HL-60 (cell line): ENCODE measurements at regions not wholly inside any gene's neighbourhood (a gene's known extent, or its start where the extent isn't known, plus 50 kb on each side); places are given as distances from the start of the nearest gene placed in this dataset.

Experiments
- GABPA ChIP-seq: IDR thresholded peaks from 2 replicates; pipeline ENCODE4 v1.6.1; 2012; ENCODE audit warnings: low read depth
- POLR2AphosphoS5 ChIP-seq: IDR thresholded peaks from 2 replicates; pipeline ENCODE4 v1.6.1; 2012; ENCODE audit warnings: low read depth
- TF ChIP-seq, protein P1 (sequence below): IDR thresholded peaks from one replicate; pipeline ENCODE4 v1.5.1; 2011; ENCODE audit warnings: low read length, control low read depth, inconsistent platforms; ENCODE audit not compliant: insufficient read depth

DNA sequence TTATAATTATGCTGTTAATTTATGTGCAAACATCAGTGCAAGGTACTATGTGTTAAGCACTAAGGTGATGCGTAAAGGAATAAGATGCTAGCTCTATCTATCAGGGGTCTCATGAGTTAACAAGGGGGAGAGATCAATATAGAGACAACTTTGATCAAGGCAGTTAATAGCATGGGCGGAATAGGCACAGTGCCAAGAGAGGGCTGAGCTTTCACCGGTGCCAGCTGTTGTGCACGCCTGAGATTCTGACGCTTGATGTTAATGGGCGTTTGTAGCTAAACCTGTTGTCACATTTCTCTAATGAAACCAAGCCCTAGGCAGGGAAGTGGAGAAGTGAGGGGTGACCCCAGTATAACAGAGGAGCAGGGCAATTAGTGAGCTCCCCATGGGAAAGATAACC, 86.0 kb upstream of the NMU start:
- TF ChIP-seq, protein P1, sequence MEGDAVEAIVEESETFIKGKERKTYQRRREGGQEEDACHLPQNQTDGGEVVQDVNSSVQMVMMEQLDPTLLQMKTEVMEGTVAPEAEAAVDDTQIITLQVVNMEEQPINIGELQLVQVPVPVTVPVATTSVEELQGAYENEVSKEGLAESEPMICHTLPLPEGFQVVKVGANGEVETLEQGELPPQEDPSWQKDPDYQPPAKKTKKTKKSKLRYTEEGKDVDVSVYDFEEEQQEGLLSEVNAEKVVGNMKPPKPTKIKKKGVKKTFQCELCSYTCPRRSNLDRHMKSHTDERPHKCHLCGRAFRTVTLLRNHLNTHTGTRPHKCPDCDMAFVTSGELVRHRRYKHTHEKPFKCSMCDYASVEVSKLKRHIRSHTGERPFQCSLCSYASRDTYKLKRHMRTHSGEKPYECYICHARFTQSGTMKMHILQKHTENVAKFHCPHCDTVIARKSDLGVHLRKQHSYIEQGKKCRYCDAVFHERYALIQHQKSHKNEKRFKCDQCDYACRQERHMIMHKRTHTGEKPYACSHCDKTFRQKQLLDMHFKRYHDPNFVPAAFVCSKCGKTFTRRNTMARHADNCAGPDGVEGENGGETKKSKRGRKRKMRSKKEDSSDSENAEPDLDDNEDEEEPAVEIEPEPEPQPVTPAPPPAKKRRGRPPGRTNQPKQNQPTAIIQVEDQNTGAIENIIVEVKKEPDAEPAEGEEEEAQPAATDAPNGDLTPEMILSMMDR = no peak
- TF ChIP-seq GABPA = no peak
- TF ChIP-seq POLR2AphosphoS5 = no peak
